Brain microvascular endothelial cell (primary cell): ENCODE measurements at regions not wholly inside any gene's neighbourhood (a gene's known extent, or its start where the extent isn't known, plus 50 kb on each side); places are given as distances from the start of the nearest gene placed in this dataset.

ENCODE experiments used
- DNase-seq: peaks from one replicate; pipeline ENCODE4 v3.0.0-alpha.2; 2020
- H3K27ac ChIP-seq: fragments of 250-450 bp; sonication (Bioruptor Pico); 2 replicates; pipeline ENCODE4 v1.5.1; 2020; ENCODE audit warnings: mild to moderate bottlenecking, moderate library complexity
- H3K27me3 ChIP-seq: fragments of 250-450 bp; sonication (Bioruptor Pico); replicated peaks from 2 replicates; pipeline ENCODE4 v1.5.1; 2020; ENCODE audit warnings: mild to moderate bottlenecking
- H3K36me3 ChIP-seq: fragments of 250-450 bp; sonication (Bioruptor Pico); replicated peaks from 2 replicates; pipeline ENCODE4 v1.5.1; 2020; ENCODE audit warnings: mild to moderate bottlenecking
- H3K4me3 ChIP-seq: 2 replicates; pipeline ENCODE4 v1.5.1; 2011; ENCODE audit warnings: low read depth, mild to moderate bottlenecking, control low read depth, low read length, moderate library complexity
- CTCF ChIP-seq: IDR thresholded peaks from 2 replicates; pipeline ENCODE4 v1.5.1; 2011; ENCODE audit warnings: low read depth, mild to moderate bottlenecking, moderate library complexity, low read length, control low read depth, inconsistent platforms; ENCODE audit errors: missing control alignments
- in situ Hi-C: cut with HindIII; loops from 2 replicates; pipeline ENCODE4 v1.10.0; 2017; ENCODE audit warnings: low sequenced_read_pairs, low pct_ligation_motif_present

- in situ Hi-C loops = no loop called here
- peak overlapping the region; percentile 71 for H3K27ac ChIP-seq
These were observed 64.6 kb upstream of the SH3RF1 start for GRCh38 chr4:169335331-169335730.

GRCh38 chr4:169334335-169334734, 63.6 kb upstream of the SH3RF1 start:
- in situ Hi-C loops = no loop called here
- Histone ChIP-seq H3K36me3 (no peaks in the 10 kb centered on the region), H3K27me3 (no peaks in the 10 kb centered on the region), H3K27ac (no peak overlapping the region), H3K4me3 (no peak overlapping the region)
- no peak for DNase-seq
- TF ChIP-seq CTCF = no peak

More at GRCh38 chr4:169335331-169335730, 64.6 kb upstream of the SH3RF1 start:
- Histone ChIP-seq H3K27me3 (no peaks in the 10 kb centered on the region), H3K36me3 (no peaks in the 10 kb centered on the region), H3K4me3 (no peak overlapping the region)
- TF ChIP-seq CTCF = no peak
- DNase-seq = peak; percentile 74

- Histone ChIP-seq H3K36me3 (no peaks in the 10 kb centered on the region), H3K27me3 (no peaks in the 10 kb centered on the region), H3K27ac (no peak overlapping the region), H3K4me3 (no peak overlapping the region)
- TF ChIP-seq CTCF = no peak
- DNase-seq = no peak
- in situ Hi-C loops = no loop called here
These were observed 62.5 kb upstream of the SH3RF1 start for GRCh38 chr4:169333265-169333664.

- H3K4me3 ChIP-seq = no peak overlapping the region
- TF ChIP-seq CTCF = no peak
- H3K27ac ChIP-seq = no peak overlapping the region
- no peaks in the 10 kb centered on the region for H3K27me3 ChIP-seq
- in situ Hi-C loops = no loop called here
- no peak for DNase-seq
- no peaks in the 10 kb centered on the region for H3K36me3 ChIP-seq
These were observed 61.8 kb upstream of the SH3RF1 start for GRCh38 chr4:169332583-169332982.

GRCh38 chr4:169330811-169331210, 60.1 kb upstream of the SH3RF1 start:
- no peaks in the 10 kb centered on the region for H3K36me3 ChIP-seq
- TF ChIP-seq CTCF = no peak
- H3K4me3 ChIP-seq = no peak overlapping the region
- H3K27me3 ChIP-seq = no peaks in the 10 kb centered on the region
- in situ Hi-C loops = no loop called here
- no peak for DNase-seq
- no peak overlapping the region for H3K27ac ChIP-seq

- no peaks in the 10 kb centered on the region for H3K27me3 ChIP-seq
- in situ Hi-C loops = no loop called here
- no peak overlapping the region for H3K27ac ChIP-seq
- no peaks in the 10 kb centered on the region for H3K36me3 ChIP-seq
- no peak for TF ChIP-seq CTCF
- H3K4me3 ChIP-seq = no peak overlapping the region
- DNase-seq = no peak
These were observed 59.3 kb upstream of the SH3RF1 start for GRCh38 chr4:169330095-169330494.
